Activated CD8-positive, alpha-beta memory T cell treated with anti-CD3 and anti-CD28 coated beads, Interleukin-2, amount 50 U/mL, for 4 hours (primary cell): ENCODE measurements at regions not wholly inside any gene's neighbourhood (a gene's known extent, or its start where the extent isn't known, plus 50 kb on each side); places are given as distances from the start of the nearest gene placed in this dataset.
"Not testable (repeated sequence)": the region's sequence is repeated elsewhere in the genome, so short reads cannot be mapped to it uniquely, and the experiment has no call there.

Experiments
- DNase-seq: peaks from one replicate; pipeline ENCODE4 v3.0.0-alpha.2; 2020

GRCh38 chr16:88148682-88149081 lies 197.4 kb downstream of the BANP start:
- DNase-seq: not testable (repeated sequence)

- not testable (repeated sequence) for DNase-seq
These were observed 197.9 kb downstream of the BANP start for GRCh38 chr16:88149158-88149603.

GRCh38 chr16:88149663-88150062 lies 198.4 kb downstream of the BANP start:
- DNase-seq: not testable (repeated sequence)

GRCh38 chr16:88150456-88151128 lies 199.4 kb downstream of the BANP start:
- DNase-seq: not testable (repeated sequence)

GRCh38 chr16:88151129-88151499 lies 199.9 kb downstream of the BANP start:
- not testable (repeated sequence) for DNase-seq

- not testable (repeated sequence) for DNase-seq
These were observed 200.9 kb downstream of the BANP start for GRCh38 chr16:88151859-88152843.

- DNase-seq: not testable (repeated sequence)
These were observed 201.6 kb downstream of the BANP start for GRCh38 chr16:88152879-88153278.

- DNase-seq: not testable (repeated sequence)
These were observed 202.3 kb downstream of the BANP start for GRCh38 chr16:88153516-88153915.

- DNase-seq: not testable (repeated sequence)
These were observed 203.7 kb downstream of the BANP start for GRCh38 chr16:88154886-88155285.

- not testable (repeated sequence) for DNase-seq
These were observed 204.4 kb downstream of the BANP start for GRCh38 chr16:88155681-88156080.

GRCh38 chr16:88156640-88157283 lies 205.5 kb downstream of the BANP start:
- not testable (repeated sequence) for DNase-seq

GRCh38 chr16:88157686-88158085 lies 206.5 kb downstream of the BANP start:
- not testable (repeated sequence) for DNase-seq

GRCh38 chr16:88158256-88159045 lies 207.2 kb downstream of the BANP start:
- DNase-seq: not testable (repeated sequence)

- DNase-seq: not testable (repeated sequence)
These were observed 208.0 kb downstream of the BANP start for GRCh38 chr16:88159046-88159896.

- DNase-seq: not testable (repeated sequence)
These were observed 208.7 kb downstream of the BANP start for GRCh38 chr16:88159897-88160335.

GRCh38 chr16:88161191-88161590 lies 210.0 kb downstream of the BANP start:
- not testable (repeated sequence) for DNase-seq

- not testable (repeated sequence) for DNase-seq
These were observed 210.5 kb downstream of the BANP start for GRCh38 chr16:88161623-88162275.

GRCh38 chr16:88162778-88163177 lies 211.5 kb downstream of the BANP start:
- DNase-seq: not testable (repeated sequence)

- DNase-seq: not testable (repeated sequence)
These were observed 213.2 kb downstream of the BANP start for GRCh38 chr16:88164196-88165039.
